NCI-H1417 (cell line): ENCODE measurements at regions not wholly inside any gene's neighbourhood (a gene's known extent, or its start where the extent isn't known, plus 50 kb on each side); places are given as distances from the start of the nearest gene placed in this dataset.
"Not testable (repeated sequence)": the region's sequence is repeated elsewhere in the genome, so short reads cannot be mapped to it uniquely, and the experiment has no call there.

Source experiments
- DNase-seq, 3 experiments: peaks; one replicate each; lab custom pipeline; 2025; lab: John Stamatoyannopoulos, UW

- no peak for DNase-seq
Observed at GRCh38 chr10:37572206-37572605, 285.2 kb downstream of the ZNF248 start.

GRCh38 chr10:37566332-37566731 lies 291.1 kb downstream of the ZNF248 start:
- peak in 1 of 3 experiments; percentile 15 for DNase-seq

GRCh38 chr10:37563715-37564108 lies 293.7 kb downstream of the ZNF248 start:
- DNase-seq = no peak

- DNase-seq = no peak
Observed at GRCh38 chr10:37563107-37563714, 294.2 kb downstream of the ZNF248 start.

- DNase-seq = no peak
Observed at GRCh38 chr10:37552881-37553280, 304.5 kb downstream of the ZNF248 start.

GRCh38 chr10:37549054-37549453 lies 308.4 kb downstream of the ZNF248 start:
- no peak for DNase-seq

- no peak for DNase-seq
Observed at GRCh38 chr10:37535459-37536246, 321.8 kb downstream of the ZNF248 start.

GRCh38 chr10:37534166-37534565 lies 323.2 kb downstream of the ZNF248 start:
- DNase-seq = no peak

GRCh38 chr10:37525410-37525809 lies 332.0 kb downstream of the ZNF248 start:
- not testable (repeated sequence) for DNase-seq

GRCh38 chr10:37520488-37520887 lies 336.9 kb downstream of the ZNF248 start:
- no peak for DNase-seq

GRCh38 chr10:37510520-37510919 lies 346.9 kb downstream of the ZNF248 start:
- DNase-seq = not testable (repeated sequence)

- DNase-seq = no peak
Observed at GRCh38 chr10:37496061-37496460, 361.3 kb downstream of the ZNF248 start.

- DNase-seq = peak in 1 of 3 experiments; percentile 0
Observed at GRCh38 chr10:37495415-37495814, 362.0 kb downstream of the ZNF248 start.

- not testable (repeated sequence) for DNase-seq
Observed at GRCh38 chr10:37493185-37493796, 364.1 kb downstream of the ZNF248 start.

- no peak for DNase-seq
Observed at GRCh38 chr10:37490266-37490665, 364.9 kb downstream of the ANKRD30A start.

GRCh38 chr10:37489658-37490003 lies 364.2 kb downstream of the ANKRD30A start:
- DNase-seq = no peak

- no peak for DNase-seq
Observed at GRCh38 chr10:37488792-37489657, 363.6 kb downstream of the ANKRD30A start.

GRCh38 chr10:37480596-37480995 lies 355.2 kb downstream of the ANKRD30A start:
- not testable (repeated sequence) for DNase-seq

GRCh38 chr10:37479469-37479868 lies 354.1 kb downstream of the ANKRD30A start:
- no peak for DNase-seq

GRCh38 chr10:37478381-37478780 lies 353.0 kb downstream of the ANKRD30A start:
- DNase-seq = no peak

GRCh38 chr10:37476285-37476684 lies 350.9 kb downstream of the ANKRD30A start:
- no peak for DNase-seq

GRCh38 chr10:37474645-37475044 lies 349.2 kb downstream of the ANKRD30A start:
- DNase-seq = no peak
